ENCODE measurements at regions not wholly inside any gene's neighbourhood (a gene's known extent, or its start where the extent isn't known, plus 50 kb on each side); places are given as distances from the start of the nearest gene placed in this dataset.
"Not testable (repeated sequence)": the region's sequence is repeated elsewhere in the genome, so short reads cannot be mapped to it uniquely, and the experiment has no call there.

GRCh38 chr7:6992133-6992532 is 166.1 kb upstream of the CCZ1B start:
- TF ChIP-seq CTCF (IDR thresholded peaks at IDR 0.05; ENCODE audit: poor library complexity, severe bottlenecking); RAD21 (conservative IDR thresholded peaks at IDR 0.05): not testable (repeated sequence)
